HepG2 (cell line): ENCODE measurements at regions not wholly inside any gene's neighbourhood (a gene's known extent, or its start where the extent isn't known, plus 50 kb on each side); places are given as distances from the start of the nearest gene placed in this dataset.

Source experiments
- ATAC-seq: fragments of 200-7000 bp; cut with Tn5 transposase; 3 replicates; pipeline ENCODE4 v1.9.1; 2020; ENCODE audit warnings: mild to moderate bottlenecking, moderate library complexity
- BruUV-seq: library from RNA; stranded (reverse); fragments of 400-500 nt; replicated peaks from 2 replicates; lab custom pipeline; 2021; lab: Mats Ljungman, UMichigan
- CTCF ChIA-PET: fragments of 300-600 bp; formaldehyde crosslinking; extraction: SDS; loops from one replicate; lab custom pipeline; 2021; ENCODE audit warnings: low total read pairs, inconsistent platforms, low intra/inter-chr PET ratio; lab: Yijun Ruan, JAX
- POLR2A ChIA-PET: fragments of 350-600 bp; sonication (Branson Sonifier 250); formaldehyde crosslinking; loops from one replicate; lab custom pipeline; 2020; ENCODE audit warnings: antibody characterized with exemption, inconsistent platforms; lab: Yijun Ruan, JAX
- DNase-seq: peaks from one replicate; pipeline ENCODE4 v3.0.0-alpha.2; 2015; ENCODE audit warnings: low spot score
- FAIRE-seq: peaks from 3 replicates; lab custom pipeline; 2011; peaks lifted over from hg19 to GRCh38; lab: Jason Lieb, UNC
- H2AFZ ChIP-seq: one replicate; pipeline ENCODE4 v1.6.1; 2011; ENCODE audit warnings: low read length, inconsistent platforms
- H3K27ac ChIP-seq: fragments of 300-600 bp; 3 replicates; pipeline ENCODE4 v1.8.0; 2011; ENCODE audit warnings: mixed run types, mild to moderate bottlenecking, mixed read lengths, low read length, inconsistent platforms; ENCODE audit not compliant: insufficient read depth; ENCODE audit errors: extremely low read length
- H3K27me3 ChIP-seq, 2 experiments: fragments of 200-600 bp in 1 of 2; 2 replicates in 1 of 2; 3 replicates in 1 of 2; pipeline versions ENCODE4 v1.6.0 to v1.8.0; 2011; ENCODE audit warnings: low read length in 2 of 2, mild to moderate bottlenecking in 2 of 2, moderate library complexity in 2 of 2, inconsistent platforms in 1 of 2; ENCODE audit not compliant: insufficient read depth in 2 of 2, control insufficient read depth in 1 of 2
- H3K36me3 ChIP-seq, 2 experiments: fragments of 200-600 bp in 1 of 2; replicated peaks in 1 of 2; 2 replicates in 1 of 2; 3 replicates in 1 of 2; pipeline versions ENCODE4 v1.5.1 to v1.8.0; 2011; ENCODE audit warnings: low read length in 2 of 2, inconsistent platforms in 1 of 2; ENCODE audit not compliant: insufficient read depth in 2 of 2, control insufficient read depth in 1 of 2
- H3K4me1 ChIP-seq: 2 replicates; pipeline ENCODE4 v1.5.1; 2012; ENCODE audit warnings: low read length, inconsistent platforms; ENCODE audit not compliant: insufficient read depth
- H3K4me2 ChIP-seq: 2 replicates; pipeline ENCODE4 v1.6.0; 2011; ENCODE audit warnings: low read depth, low read length, inconsistent platforms
- H3K4me3 ChIP-seq, 3 experiments: fragments of 200-600 bp in 1 of 3; sonication (generic), shearing (Covaris generic) in 1 of 3; replicated peaks in 1 of 3; 2 replicates each; pipeline ENCODE4 v1.5.1; 2011 to 2016; ENCODE audit warnings: low read length in 3 of 3, inconsistent platforms in 2 of 3, low read depth in 2 of 3, mild to moderate bottlenecking in 2 of 3, control low read depth in 1 of 3, mixed read lengths in 1 of 3; ENCODE audit not compliant: insufficient read depth in 1 of 3
- H3K79me2 ChIP-seq: one replicate; pipeline ENCODE4 v1.6.1; 2011; ENCODE audit warnings: low read length, inconsistent platforms; ENCODE audit not compliant: insufficient read depth
- H3K9ac ChIP-seq: 2 replicates; pipeline ENCODE4 v1.6.0; 2011; ENCODE audit warnings: mild to moderate bottlenecking, low read depth, low read length, inconsistent platforms; ENCODE audit not compliant: insufficient read depth
- H3K9me3 ChIP-seq: 2 replicates; pipeline ENCODE4 v1.5.1; 2012; ENCODE audit warnings: mild to moderate bottlenecking, low read length
- H4K20me1 ChIP-seq: 2 replicates; pipeline ENCODE4 v1.6.0; 2011; ENCODE audit warnings: inconsistent platforms, mild to moderate bottlenecking, low read length, moderate library complexity; ENCODE audit not compliant: insufficient read depth
- ATM ChIP-seq: fragments of 450-650 bp; IDR thresholded peaks from 2 replicates; pipeline ENCODE4 v1.7.1; 2017; ENCODE audit warnings: mild to moderate bottlenecking, borderline replicate concordance
- DMTF1 ChIP-seq: sonication (generic); formaldehyde crosslinking; IDR thresholded peaks from 2 replicates; pipeline ENCODE4 v1.4.0; 2020; ENCODE audit warnings: mild to moderate bottlenecking, missing genetic modification reagents
- E2F5 ChIP-seq: sonication (generic); formaldehyde crosslinking; conservative IDR thresholded peaks from 2 replicates; pipeline ENCODE4 v1.4.0; 2020; ENCODE audit warnings: missing genetic modification reagents
- MTA3 ChIP-seq: sonication (generic); formaldehyde crosslinking; IDR thresholded peaks from 2 replicates; pipeline ENCODE4 v1.4.0; 2020; ENCODE audit warnings: missing genetic modification reagents
- SMAD3 ChIP-seq: sonication (generic); formaldehyde crosslinking; IDR thresholded peaks from 2 replicates; pipeline ENCODE4 v1.4.0; 2020; ENCODE audit warnings: missing genetic modification reagents
- XBP1 ChIP-seq: sonication (generic); formaldehyde crosslinking; IDR thresholded peaks from 2 replicates; pipeline ENCODE4 v1.5.0; 2020; ENCODE audit warnings: missing genetic modification reagents
- YY1 ChIP-seq: IDR thresholded peaks from 2 replicates; pipeline ENCODE4 v1.6.1; 2011; ENCODE audit warnings: low read length, low read depth, moderate library complexity, mild to moderate bottlenecking; ENCODE audit not compliant: insufficient read depth, insufficient replicate concordance
- ZNF709 ChIP-seq: sonication (generic); formaldehyde crosslinking; IDR thresholded peaks from 2 replicates; pipeline ENCODE4 v1.5.0; 2020; ENCODE audit warnings: mild to moderate bottlenecking, missing genetic modification reagents
- WGBS: methylation state at CpG from one replicate; pipeline ENCODE4 v1.1.6; 2017; ENCODE audit warnings: low lambda C conversion rate; 5-methylcytosine and 5-hydroxymethylcytosine counted together
- in situ Hi-C: cut with HindIII; loops from 2 replicates; pipeline ENCODE4 v1.10.0; 2017; ENCODE audit warnings: low pct_unique_long_range_greater_than_20kb; ENCODE audit not compliant: extremely low pct_ligation_motif_present
- intact Hi-C: fragments of 100-400 bp; cut with micrococcal nuclease; formaldehyde crosslinking; loops from one replicate; pipeline ENCODE4 v1.10.0; 2022; ENCODE audit not compliant: unreplicated experiment

- H4K20me1 ChIP-seq = no peaks in the 10 kb centered on the region
- intact Hi-C loops = no loop called here
- no peaks in the 10 kb centered on the region for H3K36me3 ChIP-seq
- TF ChIP-seq MTA3 (CRISPR knock-in tag) (no peak), YY1 (no peak), XBP1 (no peak), SMAD3 (CRISPR knock-in tag) (no peak), ZNF709 (CRISPR knock-in tag) (no peak), DMTF1 (no peak), ATM (no peak), E2F5 (CRISPR knock-in tag) (no peak)
- TF ChIP-seq, all 625 proteins: peak for 0
- H3K27ac ChIP-seq = no peak overlapping the region
- BruUV-seq = no TSS peak
- no peak overlapping the region for H2AFZ ChIP-seq
- no peak overlapping the region for H3K4me2 ChIP-seq
- FAIRE-seq (no peak), ATAC-seq (no peak), DNase-seq (no peak)
- WGBS = 4% methylated on average over 3 of the region's 3 CpGs
- in situ Hi-C loops = no loop called here
- H3K9me3 ChIP-seq = no peaks in the 10 kb centered on the region
- no peak overlapping the region for H3K9ac ChIP-seq
- H3K4me3 ChIP-seq = no peak overlapping the region
- ChIA-PET POLR2A (no interaction called here), CTCF (no interaction called here)
- H3K27me3 ChIP-seq = no peaks in the 10 kb centered on the region
- H3K79me2 ChIP-seq = no peaks in the 10 kb centered on the region
- H3K4me1 ChIP-seq = no peaks in the 10 kb centered on the region
These were observed 669.3 kb downstream of the NR4A2 start for GRCh38 chr2:155663265-155663664.
